Heart left ventricle (tissue), 16 donors: ENCODE measurements at regions not wholly inside any gene's neighbourhood (a gene's known extent, or its start where the extent isn't known, plus 50 kb on each side); places are given as distances from the start of the nearest gene placed in this dataset.

ENCODE experiments used
- ATAC-seq, 4 donors: fragments of 200-7000 bp; cut with Tn5 transposase; one replicate each; pipeline ENCODE4 v1.9.1; 2020 to 2022; ENCODE audit warnings: moderate library complexity in 4 of 4, mild to moderate bottlenecking in 3 of 4, moderate number of reproducible peaks in 1 of 4
- DNase-seq, 5 donors: peaks; one replicate each; pipeline ENCODE4 v3.0.0-alpha.2; 2020
- H3K27ac ChIP-seq, 12 donors: fragments of 200-600 bp; sonication (generic) in 4 of 12; one replicate each; pipeline versions ENCODE4 v1.5.0 to v1.8.0; 2016 to 2022; ENCODE audit warnings: mild to moderate bottlenecking in 2 of 12
- H3K27me3 ChIP-seq, 9 donors: fragments of 200-600 bp; sonication (generic) in 2 of 9; one replicate each; pipeline versions ENCODE4 v1.5.1 to v1.8.0; 2016 to 2022; ENCODE audit warnings: mild to moderate bottlenecking in 3 of 9
- H3K36me3 ChIP-seq, 9 donors: fragments of 200-600 bp; sonication (generic) in 2 of 9; one replicate each; pipeline versions ENCODE4 v1.5.0 to v1.8.0; 2018 to 2022; ENCODE audit warnings: mild to moderate bottlenecking in 2 of 9
- H3K4me1 ChIP-seq, 12 donors: fragments of 200-600 bp; sonication (generic) in 4 of 12; one replicate each; pipeline versions ENCODE4 v1.5.0 to v1.8.0; 2016 to 2022; ENCODE audit warnings: mild to moderate bottlenecking in 3 of 12
- H3K4me3 ChIP-seq, 12 donors: fragments of 200-600 bp; sonication (generic) in 4 of 12; one replicate each; pipeline versions ENCODE4 v1.5.0 to v1.8.0; 2017 to 2022; ENCODE audit warnings: mild to moderate bottlenecking in 9 of 12, moderate library complexity in 4 of 12
- H3K9me3 ChIP-seq, 12 donors: fragments of 200-600 bp; sonication (generic) in 4 of 12; one replicate each; pipeline versions ENCODE4 v1.5.0 to v1.8.0; 2016 to 2022; ENCODE audit warnings: mild to moderate bottlenecking in 1 of 12
- CTCF ChIP-seq, 12 donors: fragments of 200-600 bp; sonication (generic) in 4 of 12; IDR thresholded peaks; one replicate each; pipeline versions ENCODE4 v1.5.0 to v1.8.0; 2018 to 2022; ENCODE audit warnings: antibody characterized with exemption in 12 of 12, mild to moderate bottlenecking in 5 of 12
- POLR2A ChIP-seq, 2 donors: fragments of 450-650 bp; IDR thresholded peaks; one replicate each; pipeline ENCODE4 v1.6.1; 2017; ENCODE audit warnings: antibody characterized with exemption in 2 of 2, mild to moderate bottlenecking in 2 of 2, moderate library complexity in 2 of 2
- WGBS, 4 donors: extraction: QIAGEN DNeasy Blood & Tissue Kit in 2 of 4; methylation state at CpG; one replicate each; pipeline versions ENCODE4 v1.1.5 to v1.1.7; 2013 to 2018; 5-methylcytosine and 5-hydroxymethylcytosine counted together
- intact Hi-C, 10 donors: fragments of 100-400 bp; cut with DNase I; formaldehyde crosslinking; loops; one replicate each; pipeline versions ENCODE4 v1.11.1 to v1.14.2; 2022
- donor health status: ischemic (EF 13 %, LVEDD 7.1; RV severe dilation, severe dysfunction).
- donor health status: healthy with polysubstance abuse.
- donor health status: DM: no; HTN: yes; CAD: no.
- donor health status: DM: no; HTN: no; CAD: no.
- donor health status: ischemic (EF 25% LVEDD 6.9; RV normal size, moderate dysfunction).
- donor health status: ischemic (EF 25% LVEDD 5.7; RV mildly dilated, moderate dysfunction).
- donor health status: healthy.
- donor health status: DM: yes; HTN: yes; CAD: no.
- donor health status: ischemic (EF 35%, LVEDD 5.7; RV mildly dilated, moderate dysfunction).
- donor health status: nonischemic (EF 11% LVEDD 7.7; RV severe dilation, severe dysfunction).
- donor health status: DM: yes; HTN: yes; CAD: no.
- donor health status: PGD.
- donor health status: ischemic (EF 29% LVEDD 5.4; RV normal size, mild dysfunction).
- donor health status: nonischemic (EF 23%, LVEDD 6.1; RV moderate dilation, normal function).

DNA sequence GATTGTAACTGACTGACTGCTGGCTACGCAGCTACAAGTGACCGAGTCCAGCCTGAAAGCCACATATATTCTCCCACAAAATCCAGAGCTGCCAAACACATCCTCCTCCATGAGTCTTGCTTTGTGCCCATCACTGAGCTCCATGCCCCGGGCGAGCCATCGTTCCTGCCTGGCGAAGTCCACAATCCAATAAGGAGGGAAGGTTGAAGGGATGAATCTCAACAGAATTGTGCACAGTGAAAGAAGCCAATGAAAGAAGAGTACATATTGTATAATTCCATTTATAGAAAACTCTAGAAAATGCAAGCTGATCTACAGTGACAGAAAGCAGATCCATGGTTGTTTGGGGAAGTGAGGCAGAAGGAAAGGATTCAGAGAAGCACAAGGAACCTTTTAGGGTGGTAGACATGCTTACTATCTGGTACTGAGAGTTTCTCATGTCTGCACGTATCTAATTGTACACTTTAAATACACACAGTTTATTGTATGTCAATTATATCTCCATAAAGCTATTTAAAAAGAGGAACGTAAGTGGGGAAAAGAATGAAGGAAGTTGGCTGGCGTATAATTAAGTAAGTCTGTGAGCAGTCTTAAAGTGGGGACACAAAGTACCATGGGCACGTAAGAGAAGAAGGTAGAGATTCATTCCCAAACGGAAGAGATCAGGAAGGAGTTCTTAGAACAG is 115.9 kb upstream of the JUN start:
- whole genome bisulfite sequencing, 4 donors: 81 to 86% (median 82%) methylated on average over 11 of the region's 11 CpGs
- H3K27ac ChIP-seq: peak overlapping the region; percentile 58 to 97 (median 78)
- no peak for ATAC-seq
- intact Hi-C loops: loop anchor here (5.0 to 10.0 kb wide), 21 partner anchors 82 to 855 kb away; partner anchors contain the start of genes FGGY (in 8 of the 10) and JUN (in 5 of the 10)
- H3K4me3 ChIP-seq: no peak overlapping the region
- DNase-seq: no peak
- H3K4me1 ChIP-seq: peaks cover 9 to 83% (median 59%) of the 10 kb centered on the region in 12 donors
- H3K9me3 ChIP-seq: no peaks in the 10 kb centered on the region
- no peak for TF ChIP-seq POLR2A (IDR thresholded peaks at IDR 0.05)
- TF ChIP-seq CTCF (IDR thresholded peaks at IDR 0.05): no peak
- H3K36me3 ChIP-seq: no peaks in the 10 kb centered on the region
- no peaks in the 10 kb centered on the region for H3K27me3 ChIP-seq

DNA sequence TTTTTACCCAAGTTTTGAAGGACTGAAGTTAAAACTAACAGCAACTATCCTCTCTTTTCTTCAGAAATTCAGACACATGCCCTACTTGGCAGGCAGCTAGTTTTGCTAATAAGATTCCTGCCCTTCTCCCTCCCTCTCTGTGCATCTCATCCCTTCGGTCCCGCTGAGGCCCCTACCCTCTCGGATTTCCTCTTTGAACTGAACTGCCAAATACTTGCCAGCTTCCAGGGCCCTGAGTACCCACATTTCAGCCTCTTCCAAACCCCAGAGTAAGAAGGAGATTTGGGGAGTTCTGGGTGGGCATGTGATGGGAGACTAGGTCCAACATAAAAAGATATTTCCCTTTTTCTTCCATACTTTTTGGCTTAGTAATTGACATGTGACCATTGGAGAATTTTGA is 116.5 kb upstream of the JUN start:
- no peaks in the 10 kb centered on the region for H3K9me3 ChIP-seq
- TF ChIP-seq POLR2A (IDR thresholded peaks at IDR 0.05): no peak
- no peak for TF ChIP-seq CTCF (IDR thresholded peaks at IDR 0.05)
- DNase-seq (no peak), ATAC-seq (no peak)
- H3K4me1 ChIP-seq: peaks cover 9 to 78% (median 54%) of the 10 kb centered on the region in 12 donors
- peak overlapping the region in 7 of 12 donors; percentile 6 to 97 (median 78) for H3K27ac ChIP-seq
- no peak overlapping the region for H3K4me3 ChIP-seq
- 71 to 86% (median 77%) methylated on average over 3 of the region's 3 CpGs for WGBS, 4 donors
- H3K36me3 ChIP-seq: no peaks in the 10 kb centered on the region
- intact Hi-C loops: loop anchor here (5.0 to 10.0 kb wide), 21 partner anchors 82 to 854 kb away; partner anchors contain the start of genes FGGY (in 7 of the 10) and JUN (in 5 of the 10)
- no peaks in the 10 kb centered on the region for H3K27me3 ChIP-seq

DNA sequence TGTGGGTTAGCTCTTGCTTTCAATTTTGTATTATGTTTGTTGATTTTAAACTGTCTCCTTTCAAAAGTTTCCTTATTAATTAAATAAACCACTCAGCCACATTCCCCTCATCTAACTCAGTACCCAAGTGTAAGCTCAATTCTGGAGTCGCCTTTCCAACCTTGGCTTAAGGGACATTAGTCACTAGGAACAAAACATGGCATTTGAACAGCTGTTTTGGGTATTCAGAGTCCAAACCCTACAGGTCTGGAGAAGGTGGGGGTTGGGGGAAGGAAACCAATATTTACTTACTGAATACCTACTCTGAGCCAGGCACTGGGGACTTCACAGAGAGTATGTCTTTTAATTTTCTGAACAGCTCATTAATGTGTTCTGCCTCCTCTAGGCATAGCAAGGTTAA is 117.2 kb upstream of the JUN start:
- peaks cover 9 to 72% (median 48%) of the 10 kb centered on the region in 12 donors for H3K4me1 ChIP-seq
- peak overlapping the region in 4 of 12 donors; percentile 77 to 99 (median 89) for H3K27ac ChIP-seq
- no peaks in the 10 kb centered on the region for H3K9me3 ChIP-seq
- ATAC-seq (no peak), DNase-seq (no peak)
- no peaks in the 10 kb centered on the region for H3K27me3 ChIP-seq
- no peak overlapping the region for H3K4me3 ChIP-seq
- 96 to 100% (median 98%) methylated on average over 1 of the region's 1 CpG for WGBS, 4 donors
- TF ChIP-seq CTCF (IDR thresholded peaks at IDR 0.05) (no peak), POLR2A (IDR thresholded peaks at IDR 0.05) (no peak)
- intact Hi-C loops: loop anchor here (5.0 to 10.0 kb wide), 21 partner anchors 81 to 854 kb away; partner anchors contain the start of genes FGGY (in 7 of the 10) and JUN (in 5 of the 10)
- no peaks in the 10 kb centered on the region for H3K36me3 ChIP-seq

DNA sequence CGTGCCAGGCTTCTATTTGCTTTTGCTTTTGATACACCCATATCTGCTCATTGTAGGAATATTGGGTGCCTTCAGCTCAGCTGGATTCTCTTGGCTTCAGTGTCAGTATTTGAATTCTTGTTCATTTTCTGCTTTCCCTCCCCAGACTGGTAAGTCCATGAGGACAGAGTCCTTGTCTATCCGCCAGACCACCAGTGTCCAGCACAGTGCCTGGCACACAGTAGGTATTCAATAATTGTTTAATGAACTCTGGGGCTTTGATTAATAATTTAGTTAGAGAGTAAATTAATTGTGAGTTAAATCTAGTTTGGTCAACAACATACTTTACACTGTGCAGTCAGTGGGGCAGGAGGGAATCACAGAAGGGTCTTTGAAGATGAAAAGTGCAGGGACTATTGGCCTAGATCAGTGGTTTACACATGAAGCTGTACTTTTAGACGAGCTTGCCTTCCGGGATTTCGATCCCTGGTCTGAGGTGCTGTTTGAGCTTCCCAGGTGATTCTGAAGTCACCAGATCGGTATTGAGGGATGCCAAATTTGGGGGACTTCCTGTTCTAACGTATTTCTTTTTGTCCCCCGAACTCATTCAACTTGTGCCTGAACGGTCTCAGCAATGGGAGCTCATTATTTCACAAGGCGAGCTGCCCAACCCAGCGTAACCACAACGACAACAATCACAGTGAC is 119.1 kb upstream of the JUN start:
- H3K4me1 ChIP-seq: peaks cover 0 to 52% (median 28%) of the 10 kb centered on the region in 12 donors
- 29 to 37% (median 31%) methylated on average over 12 of the region's 12 CpGs for whole genome bisulfite sequencing, 4 donors
- ATAC-seq: no peak
- peak overlapping the region; percentile 95 to 99 (median 97) for H3K27ac ChIP-seq
- DNase-seq: no peak
- no peak for TF ChIP-seq POLR2A (IDR thresholded peaks at IDR 0.05)
- no peak for TF ChIP-seq CTCF (IDR thresholded peaks at IDR 0.05)
- H3K36me3 ChIP-seq: no peaks in the 10 kb centered on the region
- H3K4me3 ChIP-seq: peak overlapping the region in 11 of 12 donors; percentile 43 to 69 (median 61)
- H3K9me3 ChIP-seq: no peaks in the 10 kb centered on the region
- no peaks in the 10 kb centered on the region for H3K27me3 ChIP-seq
- intact Hi-C loops: loop anchor here (1.0 to 10.0 kb wide), 24 partner anchors 79 to 852 kb away; partner anchors contain the start of genes JUN (in 9 of the 10) and FGGY (in 7 of the 10)
